HG03521 (cell line): ENCODE measurements at regions not wholly inside any gene's neighbourhood (a gene's known extent, or its start where the extent isn't known, plus 50 kb on each side); places are given as distances from the start of the nearest gene placed in this dataset.
"Not testable (repeated sequence)": the region's sequence is repeated elsewhere in the genome, so short reads cannot be mapped to it uniquely, and the experiment has no call there.

Experiments used
- ATAC-seq: cut with Tn5 transposase; IDR thresholded peaks from one replicate; pipeline ENCODE4 v1.9.1; 2021; ENCODE audit warnings: mild to moderate bottlenecking, moderate library complexity; ENCODE audit not compliant: unreplicated experiment

GRCh38 chr7:136263112-136263860 is 286.1 kb upstream of the MTPN start:
- not testable (repeated sequence) for ATAC-seq

GRCh38 chr7:136260591-136260990 is 283.4 kb upstream of the MTPN start:
- ATAC-seq, result not testable (repeated sequence)

- no peak for ATAC-seq
Measured at GRCh38 chr7:136259074-136259473, 281.9 kb upstream of the MTPN start.

DNA sequence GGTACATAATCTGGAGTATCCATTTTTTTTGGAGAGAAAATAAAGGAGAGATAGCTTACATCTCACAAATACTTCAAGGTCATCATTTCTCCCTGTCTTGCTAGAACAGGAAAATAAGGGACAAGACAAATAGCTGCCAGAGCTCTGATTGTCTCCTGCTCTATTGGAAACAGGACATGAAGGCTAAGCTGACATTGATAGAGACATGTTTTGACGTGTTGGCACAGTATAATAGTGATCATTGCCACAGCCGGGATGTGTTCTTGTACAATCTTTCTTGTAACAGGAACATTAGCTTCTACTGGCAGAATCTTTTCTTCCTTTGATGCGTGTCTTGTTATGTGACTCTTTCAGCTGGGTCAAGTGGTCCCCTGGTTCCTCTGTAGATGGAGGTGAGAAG is 279.3 kb upstream of the MTPN start:
- ATAC-seq, result no peak

DNA sequence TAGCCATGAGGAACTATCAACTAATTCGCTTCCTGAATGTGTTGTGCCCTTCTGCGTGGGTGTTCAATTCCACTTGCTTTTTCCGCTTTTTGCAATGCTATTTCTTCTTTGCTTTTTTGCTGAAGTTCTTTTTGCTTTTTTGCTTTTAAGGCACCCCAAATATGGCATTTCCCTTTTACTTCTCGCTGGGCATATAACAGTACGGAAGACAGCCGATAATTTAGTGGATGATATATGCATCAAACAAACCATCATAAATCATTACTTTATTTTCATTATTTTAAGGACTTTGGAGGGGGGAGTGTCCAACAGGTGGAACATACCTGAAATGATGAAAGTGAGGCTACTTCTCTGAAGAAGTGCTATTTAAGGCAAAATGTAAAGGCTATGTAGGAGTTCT is 277.0 kb upstream of the MTPN start:
- no peak for ATAC-seq

DNA sequence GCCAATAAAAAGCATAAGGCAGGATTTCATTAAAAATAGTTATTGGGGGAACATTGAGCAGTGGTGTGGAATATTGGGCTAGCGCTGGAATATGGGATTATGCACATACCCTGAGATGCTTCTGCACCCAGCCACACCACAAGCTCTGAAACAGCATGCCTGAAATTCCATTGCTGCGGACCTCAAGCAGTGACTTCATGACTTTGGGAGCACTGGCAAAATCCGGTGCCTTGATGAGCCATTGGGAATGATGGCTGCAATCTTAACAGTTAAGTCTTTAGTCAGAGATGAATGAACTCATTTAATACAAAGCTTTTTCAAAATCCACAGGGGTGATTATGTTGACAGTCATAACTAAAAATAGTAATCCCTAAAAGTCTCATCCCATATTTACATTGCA is 274.7 kb upstream of the MTPN start:
- no peak for ATAC-seq

GRCh38 chr7:136247211-136247610 is 270.1 kb upstream of the MTPN start:
- no peak for ATAC-seq

DNA sequence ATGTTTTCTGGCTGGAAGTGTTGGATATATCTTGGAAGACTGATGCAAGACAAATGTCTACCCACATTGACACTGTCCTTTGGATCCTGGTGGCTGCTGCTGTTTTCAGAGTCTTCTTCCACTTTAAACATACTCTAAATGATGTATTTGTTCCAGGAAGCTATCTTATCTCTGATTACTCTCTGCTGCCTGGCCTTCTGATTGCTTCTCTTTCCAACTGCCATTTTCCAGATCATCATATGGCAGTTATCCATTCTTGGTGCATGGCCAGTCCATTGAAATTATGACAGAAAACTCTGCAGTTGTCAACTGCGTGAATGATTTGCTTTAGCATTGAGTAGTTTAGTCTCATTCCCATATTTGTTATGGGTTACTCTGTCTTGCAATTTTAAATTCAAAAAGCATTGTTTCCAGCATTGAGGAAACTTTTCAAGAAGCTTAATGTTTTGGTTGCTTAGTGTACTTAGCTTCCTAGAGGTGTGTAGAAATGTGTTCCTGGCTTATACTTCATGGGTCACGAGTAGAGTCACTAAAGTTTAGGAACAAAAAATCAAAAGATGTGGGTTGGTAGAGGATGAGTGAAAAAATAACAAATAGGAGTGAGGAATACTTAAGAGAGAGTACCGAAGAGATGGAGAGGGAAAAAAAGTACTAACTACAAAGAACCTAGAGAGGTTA is 268.3 kb upstream of the MTPN start:
- no peak for ATAC-seq

DNA sequence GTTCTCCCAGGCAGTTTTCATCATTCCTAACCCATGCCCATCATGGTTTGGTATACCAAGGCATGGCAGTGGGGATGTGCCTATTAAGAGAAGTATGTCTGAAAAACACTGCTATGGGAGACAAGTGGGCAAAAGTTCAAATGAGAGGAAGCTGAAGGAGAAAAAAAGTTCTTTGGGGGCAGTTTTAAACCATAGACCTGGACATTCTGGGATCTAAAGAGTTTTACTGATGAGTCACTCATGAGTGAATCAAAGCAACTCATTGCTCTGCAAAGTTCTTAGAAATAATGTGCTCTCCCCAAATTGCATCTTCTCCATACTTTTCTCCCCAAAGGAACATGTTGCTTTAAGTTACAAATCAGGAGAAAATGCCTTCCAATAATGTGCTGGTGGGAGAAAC is 256.9 kb upstream of the MTPN start:
- no peak for ATAC-seq

GRCh38 chr7:136230210-136230609 is 253.1 kb upstream of the MTPN start:
- no peak for ATAC-seq

GRCh38 chr7:136229790-136230189 is 252.6 kb upstream of the MTPN start:
- no peak for ATAC-seq

GRCh38 chr7:136228171-136228570 is 251.0 kb upstream of the MTPN start:
- no peak for ATAC-seq

DNA sequence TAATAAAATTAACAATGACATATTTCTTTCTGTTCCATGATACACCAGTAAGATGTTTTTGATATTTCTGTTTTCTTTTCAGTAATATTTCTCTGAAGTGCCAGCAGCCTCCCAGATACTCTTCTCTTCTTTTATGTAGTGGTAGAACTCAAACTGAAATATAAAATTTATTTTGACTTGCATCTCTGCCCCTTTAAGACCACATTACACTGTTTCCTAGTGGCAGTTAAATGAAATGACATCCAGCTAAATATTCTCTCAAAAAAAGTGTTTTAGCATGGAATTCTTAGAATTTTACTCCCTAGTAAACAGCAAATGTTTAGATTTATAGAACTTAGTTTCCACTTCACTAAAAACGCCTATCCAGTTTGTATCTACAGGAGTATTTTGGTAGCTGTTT is 237.2 kb upstream of the MTPN start:
- ATAC-seq, result no peak

DNA sequence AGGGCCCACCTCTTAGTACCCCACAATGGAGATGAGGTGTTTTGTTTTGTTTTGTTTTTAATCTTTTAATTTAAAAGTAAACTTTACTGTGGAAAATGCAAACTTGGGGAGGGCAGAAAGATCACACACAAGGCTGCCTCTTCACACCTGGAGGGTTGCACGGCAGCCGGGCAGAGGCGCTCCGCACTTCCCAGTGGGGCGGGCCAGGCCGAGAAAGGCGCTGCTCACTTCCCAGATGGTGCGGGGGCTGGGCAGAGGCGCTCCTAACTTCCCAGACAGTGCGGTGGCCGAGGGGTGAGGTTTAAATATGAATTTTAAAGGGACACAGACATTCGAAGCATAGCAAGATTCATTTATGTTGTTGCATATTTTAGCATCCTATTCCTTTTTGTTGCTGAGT is 235.9 kb upstream of the MTPN start:
- no peak for ATAC-seq

- ATAC-seq, result no peak
Measured at GRCh38 chr7:136210664-136211063, 233.5 kb upstream of the MTPN start.

DNA sequence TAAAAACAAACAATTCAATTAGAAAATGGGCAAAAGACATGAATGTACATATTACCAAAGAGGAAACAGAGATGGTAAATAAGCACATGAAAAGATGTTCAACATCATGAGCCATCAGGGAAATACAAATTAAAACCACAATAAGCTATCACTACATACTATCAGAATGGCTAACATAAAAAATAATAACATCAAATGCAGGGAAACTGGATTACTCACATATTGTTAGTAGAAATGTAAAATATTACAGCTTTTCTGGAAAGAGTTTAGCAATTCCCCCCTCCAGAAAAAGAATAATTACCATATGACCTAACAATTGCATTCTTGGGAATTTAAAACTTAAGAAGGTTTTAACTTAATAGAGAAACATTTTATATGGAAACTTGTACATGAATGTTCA is 232.9 kb upstream of the MTPN start:
- no peak for ATAC-seq

DNA sequence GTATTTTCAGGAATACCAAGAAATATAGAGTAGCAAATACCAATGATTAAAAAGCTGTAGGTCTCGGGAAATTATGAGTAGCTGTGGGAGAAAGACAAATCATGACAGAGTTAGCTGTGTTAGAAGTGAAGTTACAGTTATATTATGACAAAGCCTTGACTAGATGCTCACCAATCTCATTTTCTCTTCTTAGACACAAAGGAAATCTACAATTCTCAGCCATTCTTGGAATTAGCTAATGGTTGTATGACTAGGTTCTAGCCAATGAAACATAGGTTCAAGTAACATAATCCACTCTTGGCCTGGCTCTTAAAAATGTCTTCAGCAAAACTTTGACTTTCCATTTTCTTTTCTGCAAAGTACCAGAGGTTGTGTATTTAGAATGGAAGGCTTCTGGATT is 228.8 kb upstream of the MTPN start:
- ATAC-seq, result no peak

DNA sequence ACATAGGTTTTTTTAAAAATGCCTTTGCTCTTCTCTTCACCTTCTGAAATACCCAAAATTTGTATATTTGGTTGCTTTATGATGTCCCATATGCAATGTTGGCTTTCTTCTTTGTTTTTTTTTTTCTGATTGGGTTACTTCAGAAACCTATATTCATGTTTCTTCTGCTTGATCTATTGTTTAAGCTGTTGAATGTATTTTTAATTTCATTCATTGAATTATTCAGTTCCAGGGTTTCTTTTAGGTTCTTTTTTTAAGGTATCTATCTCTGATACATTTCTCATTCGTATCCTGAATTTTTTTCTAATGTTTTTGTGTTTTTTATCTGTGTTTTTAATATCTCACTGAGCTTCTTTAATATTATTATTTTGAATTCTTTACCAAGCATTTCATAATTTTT is 221.0 kb upstream of the MTPN start:
- ATAC-seq, result no peak

- ATAC-seq, result no peak
Measured at GRCh38 chr7:136194878-136195277, 217.7 kb upstream of the MTPN start.

- ATAC-seq, result no peak
Measured at GRCh38 chr7:136193940-136194339, 216.8 kb upstream of the MTPN start.

GRCh38 chr7:136189506-136189998 is 212.4 kb upstream of the MTPN start:
- ATAC-seq, result no peak

- ATAC-seq, result no peak
Measured at GRCh38 chr7:136186281-136186680, 209.1 kb upstream of the MTPN start.

- no peak for ATAC-seq
Measured at GRCh38 chr7:136184719-136185118, 207.6 kb upstream of the MTPN start.
